ENCODE measurements at regions not wholly inside any gene's neighbourhood (a gene's known extent, or its start where the extent isn't known, plus 50 kb on each side); places are given as distances from the start of the nearest gene placed in this dataset.

DNA sequence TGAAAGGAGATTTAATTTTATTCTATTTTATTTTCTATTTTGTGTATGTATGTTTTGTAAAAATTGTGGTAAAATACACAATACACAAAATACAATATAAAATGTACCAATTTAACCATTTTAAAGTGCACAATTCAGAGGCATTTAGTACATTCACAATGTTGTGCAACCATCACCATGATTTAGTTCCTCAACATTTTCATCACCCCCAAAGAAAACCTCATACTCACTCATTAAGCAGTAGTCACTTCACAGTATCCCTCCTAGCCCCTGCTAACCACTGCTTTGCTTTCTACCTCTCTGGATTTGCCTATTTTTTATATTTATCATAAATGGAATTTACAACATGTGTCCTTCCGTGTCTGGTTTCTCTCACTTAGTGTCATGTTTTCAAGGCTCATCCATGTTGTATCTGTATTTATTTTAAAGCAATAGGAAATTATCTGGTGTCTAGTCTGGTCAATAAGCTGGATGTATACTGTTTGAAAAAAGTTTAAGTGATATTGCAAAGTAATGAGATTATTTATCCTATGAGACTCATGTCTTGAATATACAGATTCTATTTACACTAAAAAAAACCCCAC is 77.9 kb upstream of the GLS start:
- no peak for ATAC-seq
- no peak overlapping the region for H3K27ac ChIP-seq (ENCODE audit: low read length)
- no TSS peak for BruUV-seq (replicated peaks)

GRCh38 chr2:190804182-190804795 is 76.3 kb upstream of the GLS start:
- no TSS peak for BruUV-seq (replicated peaks)

More for the DNA sequence above, 77.9 kb upstream of the GLS start:
- Histone ChIP-seq H3K4me2 (ENCODE audit: low read length) (no peak overlapping the region), H3K4me1 (ENCODE audit: insufficient read depth, low read length) (no peaks in the 10 kb centered on the region; the same call in none of the 2 replicates), H3K79me2 (ENCODE audit: low read length) (no peaks in the 10 kb centered on the region), H3F3A (ENCODE audit: low read length, unreplicated experiment) (no peaks in the 10 kb centered on the region), H3K36me3 (ENCODE audit: low read depth, low read length) (no peaks in the 10 kb centered on the region), H3K9me3 (ENCODE audit: low read length) (no peaks in the 10 kb centered on the region), H4K20me1 (ENCODE audit: low read length) (no peaks in the 10 kb centered on the region), H3K4me3 (ENCODE audit: low read length) (no peak overlapping the region), H2AFZ (ENCODE audit: low read length) (no peak overlapping the region), H3K9ac (ENCODE audit: low read length) (no peak overlapping the region), H3K27me3 (ENCODE audit: low read length) (no peaks in the 10 kb centered on the region), H3K9me2 (replicated peaks; ENCODE audit: low read length) (no peaks in the 10 kb centered on the region)
- TF ChIP-seq EZH2phosphoT487 (IDR thresholded peaks at IDR 0.05; ENCODE audit: borderline replicate concordance, low read length) = no peak
- no peak for TF ChIP-seq EZH2 (IDR thresholded peaks at IDR 0.05; ENCODE audit: low read length, unreplicated experiment)
- TF ChIP-seq CTCF (conservative IDR thresholded peaks at IDR 0.05; ENCODE audit: low read depth, low read length) = no peak
- POLR2A ChIA-PET (ENCODE audit: unreplicated experiment) = no interaction called here
- DNase-seq = no peak
- CTCF ChIA-PET = no interaction called here
- intact Hi-C loops (cut with micrococcal nuclease) = loop anchor here (10.0 kb wide), 1 partner anchor 478 kb away; no protein-coding TSS in a partner anchor

More at GRCh38 chr2:190804182-190804795, 76.3 kb upstream of the GLS start:
- Histone ChIP-seq H3K27ac (ENCODE audit: low read length) (no peak overlapping the region), H3K4me2 (ENCODE audit: low read length) (no peak overlapping the region), H2AFZ (ENCODE audit: low read length) (no peak overlapping the region), H3K36me3 (ENCODE audit: low read depth, low read length) (no peaks in the 10 kb centered on the region), H3K79me2 (ENCODE audit: low read length) (no peaks in the 10 kb centered on the region), H3K4me1 (ENCODE audit: insufficient read depth, low read length) (peaks cover 4% of the 10 kb centered on the region), H3K27me3 (ENCODE audit: low read length) (no peaks in the 10 kb centered on the region), H4K20me1 (ENCODE audit: low read length) (no peaks in the 10 kb centered on the region), H3K9me3 (ENCODE audit: low read length) (no peaks in the 10 kb centered on the region), H3F3A (ENCODE audit: low read length, unreplicated experiment) (no peaks in the 10 kb centered on the region), H3K4me3 (ENCODE audit: low read length) (no peak overlapping the region), H3K9ac (ENCODE audit: low read length) (no peak overlapping the region), H3K9me2 (replicated peaks; ENCODE audit: low read length) (no peaks in the 10 kb centered on the region)
- CTCF ChIA-PET = no interaction called here
- POLR2A ChIA-PET (ENCODE audit: unreplicated experiment) = no interaction called here
- no peak for ATAC-seq
- no peak for TF ChIP-seq EZH2 (IDR thresholded peaks at IDR 0.05; ENCODE audit: low read length, unreplicated experiment)
- peak; percentile 79 for TF ChIP-seq CTCF (conservative IDR thresholded peaks at IDR 0.05; ENCODE audit: low read depth, low read length)
- TF ChIP-seq EZH2phosphoT487 (IDR thresholded peaks at IDR 0.05; ENCODE audit: borderline replicate concordance, low read length) = no peak
- intact Hi-C loops (cut with micrococcal nuclease) = loop anchor here (1.0 to 10.0 kb wide), 4 partner anchors 23 to 479 kb away; no protein-coding TSS in a partner anchor
- DNase-seq = peak; percentile 69
